Islet precursor cell (in vitro differentiated cells): ENCODE measurements at regions not wholly inside any gene's neighbourhood (a gene's known extent, or its start where the extent isn't known, plus 50 kb on each side); places are given as distances from the start of the nearest gene placed in this dataset.

ENCODE experiments used
- DNase-seq: peaks from one replicate; pipeline ENCODE4 v3.0.0-alpha.2; 2018

GRCh38 chr17:70820276-70820675 lies 650.9 kb downstream of the KCNJ2 start:
- no peak for DNase-seq

DNA sequence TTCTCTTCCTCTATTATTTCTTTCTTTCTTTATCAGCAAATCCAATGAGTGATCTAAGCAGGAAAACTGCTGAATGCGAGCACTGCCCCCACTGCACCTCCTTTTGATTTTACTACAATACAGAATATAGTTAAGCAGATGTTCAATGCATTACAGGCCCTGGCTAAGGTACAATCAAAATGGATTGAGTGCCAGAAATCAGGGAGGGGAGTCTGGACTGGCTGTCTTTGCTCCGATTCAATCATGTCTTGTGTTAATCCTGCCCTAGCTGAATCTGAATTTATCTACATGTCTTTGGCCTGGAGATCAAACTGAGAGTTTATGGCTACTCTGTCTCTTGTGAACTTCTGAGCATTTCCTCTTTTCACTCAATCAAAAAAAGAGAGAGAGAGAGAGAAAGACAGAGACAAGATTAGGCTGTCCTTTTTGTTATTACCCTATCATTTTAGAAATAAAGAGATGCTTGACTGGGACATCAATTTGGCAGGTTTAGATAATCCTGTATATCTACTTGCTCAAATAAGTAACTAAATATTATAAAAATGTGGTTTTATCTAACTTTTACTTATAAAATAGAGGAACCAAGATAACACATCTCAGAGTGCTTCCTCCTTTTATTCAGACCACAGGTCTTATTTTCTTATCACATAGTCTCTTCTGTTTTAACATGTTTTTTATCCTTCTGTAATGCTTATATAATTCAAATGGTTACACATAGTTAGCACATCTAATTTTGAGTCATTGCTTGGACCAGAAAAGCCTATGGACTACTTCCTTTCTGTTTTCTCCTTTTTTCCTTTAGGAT lies 656.2 kb downstream of the KCNJ2 start:
- DNase-seq: no peak

GRCh38 chr17:70829876-70830275 lies 660.5 kb downstream of the KCNJ2 start:
- no peak for DNase-seq

DNA sequence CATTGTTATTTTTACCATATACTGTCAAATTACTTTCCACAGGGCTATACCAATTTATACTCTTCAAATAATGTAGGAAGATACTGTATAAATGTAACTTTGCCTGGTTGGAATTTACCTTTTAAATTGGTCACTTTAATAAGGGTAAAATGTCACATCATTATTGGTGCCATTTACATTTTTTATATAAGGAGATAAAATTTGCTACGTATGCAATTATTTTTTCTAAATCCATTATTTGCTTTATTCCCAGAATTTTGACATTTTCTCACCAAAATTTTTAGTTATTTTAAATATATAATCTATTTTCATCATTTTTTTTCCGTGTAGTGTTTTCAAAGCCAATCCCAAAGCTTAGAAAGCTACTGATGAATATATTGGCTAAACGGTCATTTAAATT lies 664.7 kb downstream of the KCNJ2 start:
- no peak for DNase-seq

DNA sequence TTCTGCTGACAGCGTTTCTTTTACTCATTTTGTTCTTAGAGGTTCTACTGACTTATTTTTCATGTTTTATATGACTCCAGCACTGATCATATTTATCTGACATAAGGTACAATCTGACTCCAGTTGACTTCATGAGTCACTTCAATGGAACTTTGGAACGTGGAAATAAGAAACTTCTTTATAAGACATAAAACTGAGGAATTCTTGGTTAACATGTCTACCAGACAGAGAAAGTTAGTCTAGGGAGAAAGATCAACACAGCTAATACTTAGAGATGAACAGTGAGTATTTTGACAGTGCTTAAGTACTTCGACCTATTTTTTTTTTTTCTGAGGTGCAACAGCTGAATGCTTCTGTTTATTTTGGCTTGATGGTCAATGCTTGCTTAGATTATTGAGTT lies 679.5 kb downstream of the KCNJ2 start:
- DNase-seq: no peak

- peak; percentile 86 for DNase-seq
Measured at GRCh38 chr17:70855401-70856054, 686.2 kb downstream of the KCNJ2 start.

- DNase-seq: no peak
Measured at GRCh38 chr17:70857351-70857750, 688.0 kb downstream of the KCNJ2 start.

DNA sequence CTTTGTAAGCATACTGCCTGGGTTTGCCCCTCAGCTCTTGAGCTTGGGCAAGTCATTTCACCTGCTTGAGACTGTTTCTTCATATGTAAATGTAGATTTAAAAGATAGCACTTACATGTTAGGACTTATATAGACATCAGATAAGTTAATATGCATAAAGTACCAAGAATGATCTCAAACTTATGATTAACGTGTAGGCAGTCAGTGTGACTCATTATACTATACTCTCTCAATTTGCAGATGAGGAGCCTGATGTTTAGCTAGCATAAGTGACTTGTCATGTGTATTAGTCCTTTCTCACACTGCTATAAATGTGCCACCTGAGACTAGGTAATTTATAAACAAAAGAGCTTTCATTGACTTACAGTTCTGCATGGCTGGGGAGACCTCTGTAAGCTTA lies 690.5 kb downstream of the KCNJ2 start:
- DNase-seq: no peak

- DNase-seq: no peak
Measured at GRCh38 chr17:70862295-70862694, 693.0 kb downstream of the KCNJ2 start.

DNA sequence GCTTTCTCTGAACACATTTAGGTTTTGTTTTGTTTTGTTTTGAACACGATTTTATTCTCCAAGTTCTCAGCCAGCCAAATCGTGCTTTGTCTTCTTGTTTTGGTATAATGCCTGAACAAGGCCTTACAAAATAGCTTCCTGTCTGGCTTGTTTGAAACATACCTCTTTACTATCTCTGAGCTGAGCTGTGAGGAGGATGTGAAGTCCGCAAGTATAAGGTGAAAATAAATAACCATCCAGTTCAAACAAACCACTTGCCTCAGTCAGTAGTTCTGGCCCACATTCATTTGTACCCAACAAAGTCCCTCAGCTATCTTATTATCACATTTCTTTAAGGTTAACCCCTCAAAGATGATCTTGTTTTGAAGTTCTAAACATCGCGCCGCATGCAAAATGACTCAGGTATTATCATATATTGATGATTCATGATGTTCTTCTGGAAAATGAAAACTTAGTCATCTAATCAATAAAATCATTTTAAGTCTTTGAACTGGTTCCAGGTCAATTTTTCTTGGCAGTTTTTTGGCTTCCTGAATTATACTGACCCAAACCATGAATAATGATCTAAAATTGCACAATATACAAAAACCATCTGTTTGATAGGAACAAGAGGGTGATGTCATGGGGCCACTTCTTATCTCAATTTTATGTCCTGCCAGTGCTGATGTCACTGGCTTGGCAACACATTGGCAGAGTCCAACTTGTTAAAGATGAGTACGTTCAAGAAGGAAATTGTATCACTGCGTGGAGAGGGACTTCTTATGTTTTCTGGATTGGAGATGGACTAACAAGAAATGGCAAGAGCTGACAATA lies 694.3 kb downstream of the KCNJ2 start:
- DNase-seq: no peak

GRCh38 chr17:70865993-70866804 lies 696.9 kb downstream of the KCNJ2 start:
- no peak for DNase-seq

GRCh38 chr17:70868149-70868548 lies 698.8 kb downstream of the KCNJ2 start:
- DNase-seq: no peak

GRCh38 chr17:70869402-70870085 lies 700.2 kb downstream of the KCNJ2 start:
- DNase-seq: no peak

DNA sequence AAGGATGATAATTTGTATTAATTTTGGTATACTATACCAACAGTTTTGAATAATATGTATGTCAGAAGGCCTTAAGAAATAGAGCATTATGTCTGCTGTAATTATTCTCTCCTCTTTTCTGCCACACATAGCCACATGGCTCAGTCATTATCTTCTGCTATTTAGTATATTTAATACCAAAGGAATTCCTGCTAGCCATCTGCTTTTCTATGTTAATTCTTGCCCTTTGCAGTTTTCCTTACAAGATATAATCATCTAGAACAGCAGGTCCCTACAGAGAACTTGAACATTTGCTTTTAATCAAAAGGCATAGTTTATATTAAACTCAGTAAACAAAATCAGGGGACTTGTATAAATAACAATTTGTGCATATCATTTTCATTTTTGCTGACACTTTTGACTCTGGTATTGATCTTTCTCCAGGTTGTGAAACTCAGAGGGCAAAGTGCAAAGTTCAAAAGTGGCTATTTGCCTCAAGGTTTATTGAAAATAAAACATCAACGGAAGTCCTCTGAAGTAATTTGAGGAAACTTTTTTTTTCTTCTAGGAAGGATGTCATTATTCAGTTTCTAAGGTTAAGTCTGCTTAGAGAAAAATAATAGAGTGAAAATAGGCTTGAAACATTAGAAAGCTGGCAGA lies 702.0 kb downstream of the KCNJ2 start:
- DNase-seq: no peak

DNA sequence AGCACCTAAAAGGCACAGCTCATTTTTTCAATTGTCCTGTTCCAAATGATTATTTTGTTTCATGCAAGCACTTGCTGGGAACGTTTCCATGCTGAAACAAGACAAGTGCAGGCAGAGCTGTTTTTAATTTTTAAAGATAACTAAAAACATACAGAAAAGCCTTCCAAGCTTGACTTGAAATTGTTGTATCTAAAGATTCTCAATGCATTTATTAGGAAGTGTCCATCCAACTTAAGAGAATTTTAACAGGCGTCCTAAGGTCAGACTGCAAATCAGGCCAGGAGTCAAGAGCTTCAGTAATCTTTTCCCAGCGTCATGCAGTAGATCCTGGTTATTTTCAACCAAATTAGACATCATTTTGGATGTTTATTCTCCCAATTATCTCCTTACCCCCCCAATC lies 702.8 kb downstream of the KCNJ2 start:
- DNase-seq: no peak

GRCh38 chr17:70875729-70876310 lies 706.5 kb downstream of the KCNJ2 start:
- no peak for DNase-seq

DNA sequence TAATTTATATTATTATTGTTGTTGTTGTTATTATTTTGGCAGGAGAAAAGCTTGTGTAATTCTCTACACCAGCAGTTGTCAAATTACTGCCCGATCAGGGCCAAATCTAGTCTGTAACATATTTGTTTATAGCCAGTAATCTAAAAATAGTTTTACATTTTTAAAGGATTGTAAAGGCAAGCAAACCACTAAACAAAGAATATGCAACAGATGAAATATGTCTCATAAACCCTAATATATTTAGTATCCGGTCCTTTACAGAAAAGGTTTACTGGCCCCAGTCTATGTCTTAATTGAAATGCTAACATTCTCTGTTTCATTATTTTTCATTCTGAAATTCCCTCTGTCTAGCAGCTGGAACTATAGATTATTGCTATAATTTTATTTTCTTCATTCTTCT lies 709.5 kb downstream of the KCNJ2 start:
- DNase-seq: no peak

DNA sequence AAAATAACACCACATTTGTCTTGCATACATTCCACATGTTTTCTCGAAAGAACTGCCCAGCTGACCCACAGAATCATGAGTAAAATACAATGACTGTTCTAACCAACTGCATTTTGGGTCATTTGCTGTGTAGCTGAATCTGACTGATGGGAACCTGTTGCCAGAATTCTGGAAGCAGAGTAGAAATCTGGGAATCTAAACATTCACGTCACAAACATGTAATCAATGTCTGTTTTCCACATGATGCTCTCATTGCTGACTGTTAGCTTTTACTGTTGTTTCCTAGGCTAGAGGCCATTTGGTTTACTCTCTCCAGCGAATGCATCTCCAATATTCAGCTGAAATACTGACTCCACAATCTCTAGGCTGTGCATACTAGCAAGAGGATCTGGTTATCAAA lies 710.1 kb downstream of the KCNJ2 start:
- DNase-seq: no peak

DNA sequence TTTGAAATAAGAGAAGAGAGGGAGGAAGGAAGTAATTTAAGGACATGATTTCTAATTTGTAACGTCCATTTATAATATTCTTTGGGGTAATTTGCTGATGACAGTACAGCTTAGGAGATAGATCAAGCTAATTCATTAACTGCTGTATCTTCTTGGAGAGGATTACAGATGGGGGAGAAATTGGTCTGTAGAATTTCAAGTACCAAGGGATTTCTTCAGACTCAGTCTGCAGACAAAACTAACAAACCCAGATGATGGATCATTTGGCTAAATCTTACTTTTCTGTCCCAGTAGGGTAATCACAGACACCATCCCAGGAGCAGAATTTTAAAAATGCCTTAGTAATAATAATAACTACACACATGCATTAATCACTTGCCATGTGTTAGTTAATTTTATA lies 711.8 kb downstream of the KCNJ2 start:
- DNase-seq: no peak

- DNase-seq: no peak
Measured at GRCh38 chr17:70882504-70882903, 713.2 kb downstream of the KCNJ2 start.

GRCh38 chr17:70886648-70887047 lies 717.3 kb downstream of the KCNJ2 start:
- DNase-seq: no peak
